K562 (cell line): ENCODE measurements at regions not wholly inside any gene's neighbourhood (a gene's known extent, or its start where the extent isn't known, plus 50 kb on each side); places are given as distances from the start of the nearest gene placed in this dataset.

Experiments
- ATAC-seq: fragments of 200-7000 bp; cut with Tn5 transposase; 3 replicates; pipeline ENCODE4 v1.9.1; 2020; ENCODE audit warnings: moderate library complexity
- BruUV-seq: library from RNA; stranded (reverse); fragments of 400-500 nt; replicated peaks from 2 replicates; lab custom pipeline; 2021; lab: Mats Ljungman, UMichigan
- CTCF ChIA-PET: fragments of 300-600 bp; formaldehyde crosslinking; extraction: SDS; loops from one replicate; lab custom pipeline; 2021; ENCODE audit warnings: low intra/inter-chr PET ratio; lab: Yijun Ruan, JAX
- POLR2A ChIA-PET: fragments of 300-600, 350-650 bp; sonication (Branson Sonifier 250); formaldehyde crosslinking; extraction: SDS; loops from one replicate; lab custom pipeline; 2021; ENCODE audit warnings: antibody characterized with exemption, inconsistent platforms; lab: Yijun Ruan, JAX
- DNase-seq, 4 experiments: peaks; one replicate each; pipeline versions ENCODE4 v3.0.0 to v3.0.0-alpha.2; 2011 to 2018; ENCODE audit warnings: low spot score in 3 of 4, mixed read lengths in 3 of 4; ENCODE audit errors: extremely low read depth in 1 of 4
- FAIRE-seq: peaks from 2 replicates; lab custom pipeline; 2011; peaks lifted over from hg19 to GRCh38; lab: Jason Lieb, UNC
- H2AFZ ChIP-seq: 2 replicates; pipeline ENCODE4 v1.6.0; 2011; ENCODE audit warnings: low read depth, low read length, control low read depth, inconsistent platforms
- H3K27ac ChIP-seq: fragments of 200-600 bp; 3 replicates; pipeline ENCODE4 v1.8.0; 2011; ENCODE audit warnings: low read depth, mild to moderate bottlenecking, control low read depth, inconsistent platforms, low read length, moderate library complexity, mixed read lengths; ENCODE audit errors: extremely low read depth
- H3K27me3 ChIP-seq, 2 experiments: fragments of 300-600 bp in 1 of 2; 2 replicates in 1 of 2; 3 replicates in 1 of 2; pipeline versions ENCODE4 v1.6.0 to v1.8.0; 2011; ENCODE audit warnings: inconsistent platforms in 2 of 2, low read length in 2 of 2, mild to moderate bottlenecking in 1 of 2, mixed read lengths in 1 of 2, moderate library complexity in 1 of 2; ENCODE audit not compliant: control insufficient read depth in 2 of 2, insufficient read depth in 2 of 2
- H3K36me3 ChIP-seq: fragments of 300-600 bp; 3 replicates; pipeline ENCODE4 v1.8.0; 2011; ENCODE audit warnings: mild to moderate bottlenecking, low read length, inconsistent platforms; ENCODE audit not compliant: control insufficient read depth, insufficient read depth
- H3K4me1 ChIP-seq, 2 experiments: fragments of 200-600 bp in 1 of 2; replicated peaks in 1 of 2; 2 replicates in 1 of 2; 3 replicates in 1 of 2; pipeline versions ENCODE4 v1.5.1 to v1.8.0; 2011; ENCODE audit warnings: inconsistent platforms in 2 of 2, low read length in 2 of 2, mild to moderate bottlenecking in 1 of 2, mixed read lengths in 1 of 2, moderate library complexity in 1 of 2; ENCODE audit not compliant: control insufficient read depth in 2 of 2, insufficient read depth in 2 of 2
- H3K4me2 ChIP-seq: 2 replicates; pipeline ENCODE4 v1.6.1; 2011; ENCODE audit warnings: low read length, control low read depth, inconsistent platforms, mixed read lengths; ENCODE audit not compliant: insufficient read depth
- H3K4me3 ChIP-seq: fragments of 200-600 bp; sonication (generic), shearing (Covaris generic); 2 replicates; pipeline ENCODE4 v1.5.1; 2016; ENCODE audit warnings: control low read depth, inconsistent platforms
- H3K79me2 ChIP-seq: fragments of 200-600 bp; 3 replicates; pipeline ENCODE4 v1.8.0; 2011; ENCODE audit warnings: low read length, inconsistent platforms; ENCODE audit not compliant: control insufficient read depth, insufficient read depth
- H3K9ac ChIP-seq, 2 experiments: 2 replicates each; pipeline versions ENCODE4 v1.6.0 to v1.6.1; 2011; ENCODE audit warnings: low read depth in 2 of 2, low read length in 2 of 2, control low read depth in 1 of 2, inconsistent platforms in 1 of 2, mild to moderate bottlenecking in 1 of 2, mixed read lengths in 1 of 2; ENCODE audit not compliant: insufficient read depth in 1 of 2
- H3K9me1 ChIP-seq: one replicate; pipeline ENCODE4 v1.6.0; 2011; ENCODE audit warnings: inconsistent platforms, mild to moderate bottlenecking, low read length, moderate library complexity; ENCODE audit not compliant: control insufficient read depth, insufficient read depth
- H3K9me3 ChIP-seq: replicated peaks from 2 replicates; pipeline ENCODE4 v1.5.1; 2011; ENCODE audit warnings: low read depth, low read length, inconsistent platforms; ENCODE audit not compliant: control insufficient read depth, insufficient read depth
- H4K20me1 ChIP-seq: replicated peaks from 2 replicates; pipeline ENCODE4 v1.6.1; 2011; ENCODE audit warnings: low read length, inconsistent platforms, mixed read lengths; ENCODE audit not compliant: control insufficient read depth, insufficient read depth
- ATF1 ChIP-seq, 2 experiments: fragments of 450-650 bp in 1 of 2; IDR thresholded peaks; 2 replicates each; pipeline ENCODE4 v1.6.1; 2016; ENCODE audit warnings: missing compliant biosample characterization in 1 of 2, missing genetic modification characterization in 1 of 2
- CCAR2 ChIP-seq: fragments of 200-400 bp; formaldehyde crosslinking; IDR thresholded peaks from 2 replicates; pipeline ENCODE4 v1.6.1; 2017; ENCODE audit warnings: mild to moderate bottlenecking, low read depth, low read length
- CTCFL ChIP-seq: IDR thresholded peaks from 2 replicates; pipeline ENCODE4 v1.6.1; 2011; ENCODE audit warnings: borderline replicate concordance, low read depth, mild to moderate bottlenecking, moderate library complexity, low read length; ENCODE audit not compliant: insufficient read depth, poor library complexity, severe bottlenecking
- HBP1 ChIP-seq: fragments of 450-650 bp; formaldehyde crosslinking; IDR thresholded peaks from 2 replicates; pipeline ENCODE4 v1.4.0; 2022; ENCODE audit warnings: missing genetic modification characterization
- HOMEZ ChIP-seq: fragments of 250-450 bp; sonication (Bioruptor Pico); IDR thresholded peaks from 2 replicates; pipeline ENCODE4 v1.4.0; 2020; ENCODE audit warnings: mild to moderate bottlenecking, moderate library complexity
- KAT7 ChIP-seq: sonication (generic); formaldehyde crosslinking; IDR thresholded peaks from 2 replicates; pipeline ENCODE4 v1.8.0; 2022; ENCODE audit warnings: missing genetic modification reagents, mild to moderate bottlenecking, borderline replicate concordance
- KLF13 ChIP-seq: fragments of 450-650 bp; IDR thresholded peaks from 2 replicates; pipeline ENCODE4 v1.6.1; 2016; ENCODE audit warnings: missing genetic modification characterization, low read depth, mild to moderate bottlenecking, missing compliant biosample characterization, moderate library complexity, borderline replicate concordance
- PTBP1 ChIP-seq: fragments of 200-400 bp; formaldehyde crosslinking; IDR thresholded peaks from 2 replicates; pipeline ENCODE4 v1.6.1; 2017; ENCODE audit warnings: low read depth, low read length
- RAD21 ChIP-seq, 2 experiments: fragments of 250-450 bp in 1 of 2; fragments of 450-650 bp in 1 of 2; sonication (Bioruptor Pico) in 1 of 2; formaldehyde crosslinking in 1 of 2; IDR thresholded peaks in 1 of 2; conservative IDR thresholded peaks in 1 of 2; 2 replicates each; pipeline versions ENCODE4 v1.4.0 to v1.8.0; 2020 to 2022; ENCODE audit warnings: mild to moderate bottlenecking in 2 of 2, moderate library complexity in 1 of 2
- RBM25 ChIP-seq: fragments of 200-400 bp; formaldehyde crosslinking; IDR thresholded peaks from 2 replicates; pipeline ENCODE4 v1.6.1; 2018; ENCODE audit warnings: low read length, low read depth, moderate library complexity; ENCODE audit not compliant: severe bottlenecking
- SRSF1 ChIP-seq: fragments of 200-400 bp; formaldehyde crosslinking; IDR thresholded peaks from 2 replicates; pipeline ENCODE4 v1.6.1; 2017; ENCODE audit warnings: mild to moderate bottlenecking, low read depth, low read length, moderate library complexity
- TCF3 ChIP-seq: sonication (generic); formaldehyde crosslinking; IDR thresholded peaks from 2 replicates; pipeline ENCODE4 v1.4.0; 2020; ENCODE audit warnings: mild to moderate bottlenecking, missing genetic modification reagents
- ZNF175 ChIP-seq: fragments of 200-800 bp; sonication (Bioruptor generic); IDR thresholded peaks from 2 replicates; pipeline ENCODE4 v1.6.1; 2016; ENCODE audit warnings: low read depth, mild to moderate bottlenecking, missing genetic modification characterization, missing compliant biosample characterization
- ZNF282 ChIP-seq: sonication (generic); formaldehyde crosslinking; IDR thresholded peaks from 2 replicates; pipeline ENCODE4 v1.8.1; 2023; ENCODE audit warnings: missing genetic modification reagents
- ZNF395 ChIP-seq: fragments of 200-800 bp; sonication (Bioruptor generic); IDR thresholded peaks from 2 replicates; pipeline ENCODE4 v1.6.1; 2017; ENCODE audit warnings: missing genetic modification characterization, missing compliant biosample characterization
- ZNF75A ChIP-seq: fragments of 450-650 bp; formaldehyde crosslinking; IDR thresholded peaks from 2 replicates; pipeline ENCODE4 v1.4.0; 2020; ENCODE audit warnings: mild to moderate bottlenecking
- WGBS: fragments of 100-300 bp; shearing (Covaris generic); methylation state at CpG from one replicate; pipeline ENCODE4 v1.1.6; 2016; ENCODE audit warnings: low coverage, mixed read lengths; ENCODE audit not compliant: insufficient coverage; ENCODE audit errors: missing lambda C conversion rate; 5-methylcytosine and 5-hydroxymethylcytosine counted together
- in situ Hi-C: fragments of 300-500 bp; cut with MboI; formaldehyde crosslinking; loops from 4 replicates; pipeline ENCODE4 v1.15.0; 2018; ENCODE audit warnings: inconsistent platforms, mixed read lengths
- intact Hi-C: fragments of 100-400 bp; cut with micrococcal nuclease; formaldehyde crosslinking; loops from 2 replicates; pipeline ENCODE4 v1.14.2; 2022

- no peaks in the 10 kb centered on the region for H4K20me1 ChIP-seq
- H3K4me3 ChIP-seq: no peak overlapping the region
- DNase-seq (no peak), ATAC-seq (no peak), FAIRE-seq (no peak)
- H2AFZ ChIP-seq: no peak overlapping the region
- H3K27ac ChIP-seq: no peak overlapping the region
- H3K4me2 ChIP-seq: no peak overlapping the region
- POLR2A ChIA-PET: no interaction called here
- H3K9me3 ChIP-seq: no peaks in the 10 kb centered on the region
- intact Hi-C loops: no loop called here
- CTCF ChIA-PET: no interaction called here
- 2% methylated on average over 6 of the region's 6 CpGs for WGBS
- no peaks in the 10 kb centered on the region for H3K9me1 ChIP-seq
- no peak overlapping the region for H3K9ac ChIP-seq
- no peaks in the 10 kb centered on the region for H3K79me2 ChIP-seq
- BruUV-seq: no TSS peak
- peaks cover 0 to 2% of the 10 kb centered on the region in 2 experiments; a peak in 2 of 5 replicates for H3K27me3 ChIP-seq
- no peaks in the 10 kb centered on the region for H3K4me1 ChIP-seq
- in situ Hi-C loops: no loop called here
- no peaks in the 10 kb centered on the region for H3K36me3 ChIP-seq
- TF ChIP-seq PTBP1: no peak
- no peak for TF ChIP-seq TCF3 (CRISPR knock-in tag)
- TF ChIP-seq RBM25: no peak
- TF ChIP-seq ZNF75A (CRISPR knock-in tag): no peak
- TF ChIP-seq ZNF282 (CRISPR knock-in tag): no peak
- TF ChIP-seq KLF13 (tag): no peak
- no peak for TF ChIP-seq ZNF175 (CRISPR knock-in tag)
- no peak for TF ChIP-seq RAD21 (CRISPR knock-in tag; conservative IDR thresholded peaks at IDR 0.05 in 1 of 2, IDR thresholded peaks at IDR 0.05 in 1 of 2)
- TF ChIP-seq SRSF1: no peak
- no peak for TF ChIP-seq ATF1 (CRISPR knock-in tag; IDR thresholded peaks at IDR 0.05)
- TF ChIP-seq ATF1 (tag; IDR thresholded peaks at IDR 0.05): no peak
- no peak for TF ChIP-seq HBP1 (CRISPR knock-in tag)
- no peak for TF ChIP-seq KAT7 (CRISPR knock-in tag)
- no peak for TF ChIP-seq ZNF395 (CRISPR knock-in tag)
- no peak for TF ChIP-seq CCAR2
- no peak for TF ChIP-seq HOMEZ (CRISPR knock-in tag)
- no peak for TF ChIP-seq CTCFL
Observed at GRCh38 chr17:33433581-33433980, 140.5 kb upstream of the ASIC2 start.
